ENCODE measurements at regions not wholly inside any gene's neighbourhood (a gene's known extent, or its start where the extent isn't known, plus 50 kb on each side); places are given as distances from the start of the nearest gene placed in this dataset.

GRCh38 chr14:65168840-65169239, 66.5 kb upstream of the MAX start:
- no peak for TF ChIP-seq EP300 (IDR thresholded peaks at IDR 0.05; ENCODE audit: borderline replicate concordance in 1 of 2, low read depth in 1 of 2, low read length in 1 of 2)
- TF ChIP-seq YY1 (IDR thresholded peaks at IDR 0.05; ENCODE audit: low read depth) = no peak
- no peak for TF ChIP-seq CTCF (IDR thresholded peaks at IDR 0.05)
- TF ChIP-seq RAD21 (IDR thresholded peaks at IDR 0.05; ENCODE audit: low read length) = no peak
- TF ChIP-seq USF2 (IDR thresholded peaks at IDR 0.05; ENCODE audit: borderline replicate concordance, low read depth, low read length) = no peak

All from SK-N-SH (cell line).